CD4-positive, alpha-beta T cell treated with Interleukin-4 for 1 hour (primary cell): ENCODE measurements at regions not wholly inside any gene's neighbourhood (a gene's known extent, or its start where the extent isn't known, plus 50 kb on each side); places are given as distances from the start of the nearest gene placed in this dataset.
A peak's percentile ranks its signal among the peaks of the same experiment; 100 is the strongest.

Experiments
- DNase-seq, 2 donors: peaks; one replicate each; pipeline ENCODE4 v3.0.0-alpha.2; 2020 to 2022

DNA sequence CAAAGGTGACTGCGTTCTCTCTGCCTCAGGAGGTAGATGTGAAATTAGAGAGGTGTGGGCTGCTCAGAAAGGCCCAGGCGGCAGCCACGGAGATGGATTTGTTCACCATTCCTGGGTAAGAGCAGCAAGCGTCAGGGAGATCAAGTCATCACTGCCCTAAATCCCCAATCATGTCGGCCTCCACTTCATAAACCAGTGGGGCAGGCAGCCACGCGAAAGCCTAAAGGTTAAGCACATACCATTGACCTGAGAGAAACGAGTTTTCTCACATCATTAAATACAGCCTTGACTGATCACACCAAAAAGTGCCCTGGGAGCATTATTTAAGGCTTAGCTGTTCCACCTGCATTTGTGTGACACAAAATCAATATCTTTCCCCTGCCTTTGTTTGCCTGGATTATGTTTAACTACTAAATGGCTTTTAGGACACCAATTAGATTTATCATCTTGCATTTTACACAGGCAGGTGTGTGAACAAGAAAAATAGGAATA, 50.7 kb upstream of the FOXB1 start:
- no peak for DNase-seq

DNA sequence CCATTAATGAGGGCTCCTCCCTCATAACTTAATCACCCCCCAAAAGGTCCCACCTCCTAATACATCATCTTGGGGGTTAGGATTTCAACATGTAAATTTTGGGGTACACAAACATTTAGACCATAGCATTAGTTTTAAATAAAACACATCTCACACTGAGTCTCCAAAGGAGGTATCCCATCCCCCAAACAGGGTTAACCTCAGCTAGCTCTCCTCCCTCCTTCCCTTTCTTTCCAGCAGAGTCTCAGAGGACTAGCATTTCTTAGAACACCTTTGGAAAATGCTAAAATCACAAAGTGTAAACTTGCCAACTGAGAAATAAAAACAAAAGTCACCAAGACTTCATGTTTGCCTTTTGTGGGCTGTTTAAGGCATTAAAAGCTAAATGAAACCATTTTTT, 51.2 kb upstream of the FOXB1 start:
- DNase-seq, result no peak

DNA sequence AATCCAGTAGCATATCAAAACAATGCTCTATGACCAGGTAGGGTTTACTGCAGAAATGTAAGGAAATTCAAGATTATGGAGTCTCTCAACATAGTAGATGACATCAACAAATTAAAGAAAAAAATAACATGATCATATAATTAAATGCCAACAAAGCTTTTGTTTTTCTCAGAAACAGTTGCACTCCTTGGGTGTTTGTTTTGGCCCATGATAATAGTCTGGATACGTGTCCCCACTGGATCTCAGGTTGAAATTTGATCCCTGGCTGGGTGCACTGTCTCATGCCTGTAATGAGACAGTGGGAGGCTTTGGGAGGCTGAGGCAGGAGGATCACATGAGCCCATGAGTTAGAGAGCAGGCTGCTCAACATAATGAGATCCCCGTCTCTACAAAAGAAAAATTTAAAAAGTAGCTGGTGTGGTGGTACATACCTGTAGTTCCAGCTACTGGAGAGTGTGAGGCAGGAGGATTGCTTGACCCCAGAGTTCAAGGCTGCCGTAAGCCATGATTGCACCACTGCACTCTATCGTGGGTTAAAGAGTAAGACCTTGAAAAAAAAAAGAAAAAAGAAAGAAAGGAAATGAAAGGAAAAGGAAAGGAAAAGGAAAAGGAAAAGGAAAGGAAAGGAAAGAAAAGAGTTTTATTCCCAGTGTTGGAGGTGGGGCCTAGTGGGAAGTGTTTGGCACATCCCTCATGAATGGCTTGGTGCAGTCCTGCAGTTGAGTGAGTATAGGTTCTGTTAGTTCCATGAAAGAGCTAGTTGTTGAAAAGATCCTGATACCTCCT, 53.3 kb upstream of the FOXB1 start:
- no peak for DNase-seq

DNA sequence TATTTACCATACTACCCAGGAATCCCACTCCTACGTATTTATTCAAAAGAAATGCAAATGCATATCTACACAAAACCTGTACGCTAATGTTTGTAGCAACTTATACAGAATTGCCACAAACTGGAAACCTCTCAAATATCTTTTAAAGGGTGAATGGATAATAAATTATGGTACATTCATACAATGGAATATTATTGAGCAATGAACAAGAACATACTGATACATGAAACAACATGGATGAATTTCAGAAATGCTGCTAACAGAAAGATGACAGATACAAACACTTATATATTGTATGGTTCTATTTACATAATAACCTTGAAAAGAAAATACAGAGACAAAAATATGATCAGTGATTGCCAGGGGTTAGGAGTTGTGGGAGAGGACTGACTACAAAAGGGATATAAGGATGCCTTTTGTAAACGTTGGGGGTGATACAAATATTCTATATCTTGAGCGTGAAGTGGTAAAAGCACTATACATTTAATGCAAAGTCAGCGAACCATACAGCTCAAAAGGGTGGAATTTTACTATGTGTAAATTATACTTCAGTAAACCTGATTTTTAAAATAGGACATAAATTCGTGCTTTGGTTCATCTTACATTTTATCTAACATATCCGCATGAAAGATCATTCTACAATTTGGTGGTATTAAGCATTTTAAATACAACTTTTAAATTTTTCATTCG, 55.0 kb upstream of the FOXB1 start:
- no peak for DNase-seq

DNA sequence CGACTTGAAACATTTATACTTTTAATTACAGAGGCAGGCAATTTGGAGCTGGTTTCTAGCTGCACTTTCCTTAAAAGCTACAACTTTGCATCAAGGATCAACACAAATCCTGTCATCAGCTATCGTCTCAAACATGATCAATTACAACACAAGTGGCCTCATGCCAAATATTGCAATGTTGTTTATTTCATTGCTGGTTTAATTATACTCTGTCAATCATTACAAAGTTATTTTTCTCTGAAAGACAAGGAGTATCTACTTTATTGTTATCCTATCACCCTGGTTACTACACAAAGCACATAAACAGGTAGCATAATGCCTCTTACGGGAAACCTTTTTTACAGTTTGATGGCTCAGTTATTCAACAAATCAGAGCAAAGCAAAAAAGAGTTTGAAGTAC, 58.0 kb upstream of the FOXB1 start:
- no peak for DNase-seq

DNA sequence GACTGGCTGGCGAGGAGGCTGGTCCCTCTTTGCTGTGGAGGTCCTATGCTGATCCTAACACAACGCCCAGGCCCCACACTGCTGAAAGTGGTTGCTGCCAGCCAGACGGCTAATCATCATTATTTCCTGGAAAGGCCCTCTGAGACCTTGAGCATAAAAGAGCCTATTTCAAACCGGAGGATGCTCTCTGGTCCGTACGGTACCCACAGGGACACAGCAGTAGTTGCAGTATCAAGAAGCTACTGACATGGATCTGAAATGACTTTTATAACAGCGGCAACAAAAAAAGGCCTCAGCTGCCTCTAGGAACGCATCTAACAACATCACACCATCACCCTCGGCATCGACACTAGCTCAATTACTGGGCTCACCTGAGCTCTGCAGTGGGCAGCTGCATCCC, 59.1 kb upstream of the FOXB1 start:
- no peak for DNase-seq

DNA sequence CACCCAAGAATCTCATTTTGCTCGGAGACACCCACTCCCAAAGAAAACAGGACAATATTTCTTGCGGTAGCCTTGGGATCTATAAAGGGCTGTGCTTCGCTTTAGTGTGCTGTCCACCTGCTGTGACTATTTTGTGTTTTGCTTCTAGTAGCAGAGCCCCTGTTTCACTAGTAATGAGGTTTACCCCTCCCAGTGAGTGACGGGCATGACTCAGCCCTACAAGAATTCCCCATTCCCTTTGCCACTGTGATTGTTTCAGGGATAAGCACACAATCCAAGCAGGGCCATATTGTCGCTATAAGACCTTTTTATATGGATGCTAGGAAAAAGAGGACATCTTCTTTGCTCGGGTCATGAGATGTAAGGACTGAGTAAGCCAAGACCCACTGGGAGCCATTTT, 62.5 kb upstream of the FOXB1 start:
- no peak for DNase-seq

DNA sequence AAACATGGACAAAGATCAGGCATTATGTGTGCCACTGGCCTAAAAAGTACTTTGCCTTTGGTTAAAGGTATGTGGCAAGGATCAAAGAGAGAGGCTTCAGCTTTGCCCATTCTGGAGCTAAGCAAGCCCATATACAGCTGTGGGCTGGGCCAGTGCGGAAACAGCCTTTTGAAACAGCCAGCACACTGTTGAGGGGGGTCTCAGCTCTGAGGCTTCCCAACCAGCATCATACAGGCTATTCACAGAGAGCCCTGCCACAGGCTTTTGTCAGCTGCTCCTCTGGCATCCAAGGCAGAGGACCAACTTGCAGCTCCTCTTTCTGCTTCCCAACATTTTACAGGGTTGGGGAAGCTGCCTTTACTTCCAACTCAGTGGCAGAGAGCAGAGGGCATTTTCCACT, 63.2 kb upstream of the FOXB1 start:
- DNase-seq, result no peak

DNA sequence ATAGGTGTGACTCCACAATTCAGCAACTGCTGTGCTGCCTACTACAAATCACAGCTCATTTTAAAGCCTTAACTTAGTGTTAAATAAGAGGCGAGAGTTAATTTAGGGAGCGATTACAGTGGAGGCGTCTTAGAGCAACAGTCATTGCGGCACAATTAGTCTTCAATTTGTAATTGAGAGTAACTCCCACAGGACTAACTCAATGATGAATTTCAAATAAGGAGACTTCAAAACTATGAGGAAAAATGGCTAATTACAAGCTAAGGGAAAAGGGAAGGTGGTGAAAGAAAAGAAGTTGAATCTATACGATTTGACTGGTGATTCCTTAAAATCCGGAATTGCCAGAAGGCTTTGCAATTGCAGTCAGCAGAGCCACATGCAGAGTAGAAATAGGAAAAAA, 63.7 kb upstream of the FOXB1 start:
- no peak for DNase-seq

DNA sequence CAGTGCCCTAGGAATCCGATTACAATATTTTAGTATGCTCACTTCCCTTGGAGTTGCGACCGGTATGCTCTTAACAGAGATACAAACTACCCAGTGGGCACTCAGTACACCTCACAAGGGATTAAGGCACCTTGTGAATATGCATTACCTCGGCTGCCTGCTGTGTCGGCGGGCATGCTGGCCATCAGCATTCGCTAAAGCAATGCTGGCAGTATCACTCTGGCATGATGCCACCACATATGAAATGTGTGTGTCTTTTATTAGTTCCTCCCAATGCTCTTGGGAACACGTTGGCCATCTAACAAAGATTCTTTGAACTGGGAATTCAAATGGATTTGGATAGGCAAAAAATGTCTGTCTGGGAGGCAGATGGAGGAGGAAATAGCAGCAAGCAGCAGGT, 67.4 kb upstream of the FOXB1 start:
- DNase-seq, result no peak

DNA sequence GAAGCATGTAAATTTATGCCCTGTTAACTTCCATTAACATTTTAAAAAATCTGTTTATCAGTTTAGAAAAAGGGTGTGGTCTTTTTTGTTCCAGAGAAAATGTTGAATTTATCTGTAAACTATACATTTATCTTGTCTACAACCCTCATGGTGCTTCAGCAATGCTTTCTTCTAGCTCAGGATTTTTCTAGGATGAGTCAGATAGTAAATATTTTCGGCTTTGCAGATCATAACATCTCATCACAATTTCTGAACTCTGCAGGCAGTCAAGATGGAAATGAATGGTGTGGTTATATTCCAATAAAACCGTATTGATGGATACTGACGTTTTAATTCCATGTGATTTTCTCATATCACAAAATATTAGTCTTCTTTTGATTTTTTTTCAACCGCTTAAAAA, 70.5 kb upstream of the FOXB1 start:
- DNase-seq, result no peak

DNA sequence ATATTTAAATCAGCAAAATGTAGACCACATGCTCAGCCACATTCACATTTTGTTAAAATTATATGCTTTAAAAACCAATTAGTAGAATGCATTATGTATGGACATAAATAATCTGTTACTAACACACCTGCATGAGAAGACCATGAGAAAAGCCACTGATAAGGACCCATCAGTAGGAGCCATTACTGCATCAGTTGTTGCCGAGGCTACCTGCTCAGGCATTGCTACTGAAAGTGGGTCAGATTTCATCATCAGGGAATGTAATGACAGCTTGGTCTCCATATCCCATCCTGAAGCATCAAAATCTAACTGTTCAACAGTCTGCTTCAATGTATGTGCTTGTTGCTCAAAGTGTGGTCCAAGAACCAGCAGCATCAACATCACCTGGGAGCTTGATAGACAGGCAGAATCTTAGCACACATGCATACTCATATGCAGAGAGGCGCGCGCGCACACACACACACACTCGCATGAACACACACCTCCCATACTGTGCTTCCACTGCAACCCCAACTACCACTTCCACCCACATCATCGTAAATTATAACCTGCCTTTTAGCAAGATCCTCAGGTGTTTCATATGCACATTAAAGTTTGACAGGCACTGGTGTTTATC, 72.4 kb upstream of the FOXB1 start:
- no peak for DNase-seq

DNA sequence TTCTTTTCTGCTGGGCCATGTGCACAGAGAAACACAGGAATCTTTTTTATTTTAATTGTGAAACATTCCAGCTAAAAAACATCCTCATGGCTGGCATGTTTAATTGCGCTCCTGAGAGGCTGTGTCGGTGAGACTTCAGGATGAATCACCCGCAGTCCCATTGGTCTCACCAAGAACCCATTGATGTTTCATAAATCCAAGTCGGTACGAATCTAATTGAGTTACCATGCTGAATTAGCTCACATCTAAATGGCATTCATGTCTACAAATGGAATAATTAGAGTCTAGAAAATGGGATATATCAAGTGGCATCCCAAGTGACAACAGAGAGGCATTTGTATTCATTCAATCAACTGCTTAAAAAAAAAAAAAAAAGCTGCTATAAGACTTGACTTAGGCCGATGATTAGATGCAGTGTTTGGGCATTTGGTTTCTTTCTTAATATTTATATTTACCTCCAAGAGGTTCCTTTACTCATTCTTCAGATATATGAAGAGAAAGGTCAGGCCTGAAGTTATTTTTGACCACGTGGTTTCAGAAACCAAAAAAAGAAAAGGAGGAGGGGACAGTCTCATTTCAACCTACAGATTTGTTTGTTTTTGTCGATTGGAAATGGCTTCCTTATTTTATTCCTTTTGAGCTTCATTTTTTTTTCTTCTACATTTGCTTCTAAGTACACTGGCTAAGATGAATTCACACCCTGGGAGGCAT, 79.1 kb upstream of the FOXB1 start:
- no peak for DNase-seq

DNA sequence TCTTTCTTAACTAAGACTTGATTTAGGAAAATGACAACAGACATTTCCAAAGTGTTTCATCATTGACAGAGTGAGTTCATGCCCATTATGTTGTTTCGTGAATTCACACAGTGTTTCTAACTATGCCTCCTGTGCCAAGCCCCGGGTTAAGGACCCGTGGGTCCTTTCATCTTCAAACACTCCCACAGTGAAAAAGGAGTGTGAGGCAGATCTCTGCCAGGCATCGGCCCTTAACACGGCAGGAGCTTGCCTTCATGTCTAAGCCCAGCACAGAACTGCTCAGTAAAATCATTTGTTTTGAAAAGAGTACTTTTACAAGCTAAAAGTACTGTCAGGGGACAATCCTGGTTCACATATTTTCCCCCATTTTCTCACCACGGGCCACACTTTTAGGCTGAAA, 80.0 kb upstream of the FOXB1 start:
- no peak for DNase-seq

DNA sequence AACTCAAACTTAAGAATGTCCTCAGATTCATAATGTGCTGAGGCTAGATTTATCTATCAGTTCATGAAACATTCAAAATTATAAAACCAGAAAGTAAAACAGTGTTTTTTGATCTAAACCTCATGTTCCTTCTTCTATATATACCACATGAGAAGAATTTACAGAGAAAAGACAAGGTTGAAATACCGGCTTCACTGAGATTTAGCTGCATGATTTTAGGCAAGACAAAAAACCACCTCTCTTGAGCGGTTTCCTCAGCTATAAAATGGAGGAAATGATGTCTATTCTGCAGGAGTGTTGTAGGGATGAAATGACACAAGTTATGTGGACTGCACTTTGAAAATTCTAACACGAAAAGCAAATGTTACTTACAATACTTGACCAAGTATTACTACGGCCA, 80.6 kb upstream of the FOXB1 start:
- DNase-seq, result no peak

DNA sequence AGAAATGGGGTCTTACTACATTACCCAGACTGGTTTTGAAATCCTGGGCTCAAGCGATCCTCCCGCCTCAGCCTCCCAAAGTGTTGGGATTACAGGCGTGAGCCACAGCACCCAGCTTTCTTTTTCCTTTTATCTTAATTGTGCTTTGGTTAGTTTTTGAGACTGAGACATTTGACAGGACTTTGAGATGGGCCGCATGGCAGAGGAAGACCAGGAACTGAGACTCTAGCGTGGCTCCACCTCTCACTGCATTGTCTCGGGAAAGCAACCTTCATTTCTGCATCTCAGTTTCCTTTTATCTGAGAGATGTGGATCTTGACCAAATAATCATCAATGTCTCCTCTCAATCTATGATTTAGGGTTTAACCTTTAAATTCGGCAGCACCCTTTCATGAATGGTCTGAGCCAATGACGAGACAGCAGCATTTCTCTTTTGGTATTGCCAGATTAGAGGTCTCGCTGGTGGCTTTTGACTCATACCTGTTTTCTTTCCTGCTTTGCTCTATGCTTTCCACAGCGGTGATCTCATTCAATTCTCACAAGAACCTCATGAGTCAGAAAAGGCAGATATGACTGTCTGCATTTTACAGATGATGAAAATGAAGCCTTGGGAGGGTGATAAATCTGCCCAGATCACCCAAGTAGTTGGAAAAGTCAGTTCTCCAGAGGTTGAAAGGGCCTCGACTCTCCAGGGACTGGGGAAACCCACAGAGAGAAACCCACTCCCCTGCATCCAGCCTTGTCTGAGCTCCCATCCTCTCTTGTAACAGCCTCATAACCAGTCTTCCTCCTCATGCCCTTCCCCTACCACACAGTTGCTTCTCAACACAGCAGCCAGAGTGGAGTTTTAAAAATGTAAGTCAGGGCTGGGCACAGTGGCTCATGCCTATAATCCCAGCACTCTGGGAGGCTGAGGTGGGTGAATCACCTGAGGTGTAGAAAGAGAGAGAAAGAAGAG, 84.8 kb upstream of the FOXB1 start:
- peak in 1 of 2 donors; percentile 31 for DNase-seq

DNA sequence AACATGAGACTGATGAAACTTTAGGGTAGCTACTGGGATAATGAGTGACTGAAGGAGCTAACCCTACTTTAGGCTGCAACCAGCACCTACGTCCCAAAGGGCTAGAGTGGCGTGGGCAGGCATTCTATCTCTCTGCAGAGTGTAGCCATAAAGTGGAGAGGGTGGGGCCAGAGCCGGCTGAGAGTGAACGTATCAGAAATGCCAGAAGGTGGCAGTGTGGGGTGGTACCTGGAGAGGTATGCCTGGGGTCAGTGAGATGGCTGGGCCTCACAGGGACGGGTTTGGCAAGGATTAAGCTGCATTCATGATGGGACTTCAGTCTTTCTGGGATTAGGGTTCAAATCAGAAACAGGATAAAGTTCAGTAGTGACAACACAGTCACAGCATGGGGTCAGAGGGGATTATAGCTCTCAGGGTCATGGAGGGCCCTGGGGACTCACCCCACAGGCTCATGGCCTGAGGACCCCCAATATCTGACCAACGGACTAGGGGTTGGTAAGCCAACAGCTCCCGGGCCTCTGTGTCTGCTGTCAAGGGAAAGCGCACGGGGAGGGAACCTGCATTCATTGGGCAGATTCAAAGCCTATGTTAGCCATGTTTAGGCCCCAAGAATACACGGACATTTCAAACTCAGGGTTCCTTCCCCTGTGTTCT, 86.5 kb upstream of the FOXB1 start:
- peak; percentile 57 to 71 for DNase-seq

DNA sequence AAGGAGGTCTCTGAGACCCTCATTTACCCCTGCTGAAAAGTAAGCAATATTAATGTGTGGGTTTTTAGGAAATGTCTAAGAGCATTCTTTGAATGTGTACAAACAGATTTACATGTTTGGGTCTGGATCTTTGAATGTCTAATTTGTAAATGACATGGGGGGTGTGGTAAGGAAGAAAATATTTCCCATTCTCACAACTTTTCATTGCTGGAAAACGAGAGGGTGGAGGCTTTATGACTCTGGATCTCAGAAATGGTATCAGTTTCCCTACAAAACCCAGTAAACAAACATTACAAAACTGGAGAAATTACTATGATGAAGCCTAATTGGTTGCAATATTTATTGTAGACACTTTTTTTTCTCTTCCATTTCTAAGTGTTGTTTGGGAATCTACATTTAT, 98.1 kb upstream of the FOXB1 start:
- DNase-seq, result no peak

DNA sequence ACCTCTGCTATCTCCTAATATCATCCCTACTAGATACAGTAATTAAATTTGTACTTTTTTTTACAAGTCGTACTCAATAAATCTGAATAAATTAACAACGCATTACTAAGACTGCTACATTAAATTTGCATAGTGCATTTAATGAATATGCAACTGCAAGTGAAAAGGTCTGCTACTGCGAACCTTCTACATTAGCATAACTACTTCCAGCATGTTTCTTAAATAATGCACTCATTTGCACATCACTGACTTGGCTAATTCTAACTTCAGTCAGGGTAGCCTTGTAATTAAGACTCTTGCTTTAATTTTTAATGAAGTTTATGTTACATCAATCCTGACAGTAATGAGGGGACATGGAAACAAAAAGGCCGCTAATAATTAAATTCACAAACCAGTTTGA, 98.9 kb upstream of the FOXB1 start:
- DNase-seq, result no peak

DNA sequence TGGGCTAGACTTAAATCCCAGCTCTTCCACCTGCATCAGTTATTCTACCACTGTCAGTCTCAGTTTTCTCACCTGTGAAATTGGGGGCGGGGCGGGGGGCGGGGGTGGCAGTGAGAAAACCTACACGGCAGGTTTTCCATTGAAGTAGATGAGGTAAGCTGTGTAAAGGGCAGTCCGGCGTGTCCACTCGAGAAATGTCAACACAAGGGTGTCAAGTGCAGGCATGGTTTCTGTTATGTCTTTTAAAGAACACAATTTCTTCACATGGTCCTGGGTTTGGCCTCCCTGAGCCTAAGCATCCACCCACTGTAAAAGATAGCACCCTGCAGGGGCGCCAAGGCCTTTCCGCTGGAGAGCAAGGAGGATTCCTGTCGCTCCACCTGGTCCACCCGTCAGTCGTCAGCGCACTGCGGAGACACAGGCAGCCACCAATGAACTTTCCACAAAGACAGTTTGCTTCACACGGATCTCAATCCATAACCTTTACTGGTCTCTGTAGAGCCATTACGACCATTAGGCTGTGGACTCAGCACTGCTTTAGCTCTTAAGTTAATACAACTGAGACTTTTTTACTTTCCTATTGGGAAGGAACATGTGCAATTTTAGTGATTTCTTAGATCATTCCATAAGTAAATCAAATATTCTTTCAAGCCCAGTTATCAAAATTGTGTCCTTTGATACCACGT, 99.5 kb upstream of the FOXB1 start:
- DNase-seq, result no peak

DNA sequence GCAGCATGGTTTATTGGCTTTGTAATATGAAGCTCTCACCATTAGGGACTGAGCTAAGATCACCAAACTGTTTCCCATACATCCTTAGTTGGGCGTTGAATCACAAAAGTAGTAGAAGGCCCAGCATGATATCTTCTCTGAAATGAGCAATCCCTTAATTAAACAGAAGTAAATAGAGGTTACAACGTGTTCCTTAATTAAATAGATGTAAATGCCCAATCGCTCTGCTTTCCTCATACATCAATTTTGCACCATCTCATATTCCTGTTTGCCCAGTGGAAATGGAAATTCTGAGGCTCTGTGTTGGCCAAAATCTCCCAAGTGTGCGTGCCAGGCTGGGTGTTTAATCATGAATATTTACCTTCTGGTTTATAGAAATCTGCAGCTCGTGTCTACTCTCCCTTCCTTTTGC, 107.4 kb upstream of the FOXB1 start:
- no peak for DNase-seq
